Liver (tissue), 3 donors: ENCODE measurements at regions not wholly inside any gene's neighbourhood (a gene's known extent, or its start where the extent isn't known, plus 50 kb on each side); places are given as distances from the start of the nearest gene placed in this dataset.

Experiments
- ATF3 ChIP-seq: IDR thresholded peaks from 2 replicates; pipeline ENCODE4 v1.6.1; 2016; ENCODE audit warnings: antibody characterized with exemption
- CTCF ChIP-seq: fragments of 150-350 bp; IDR thresholded peaks from 2 replicates; pipeline ENCODE4 v1.5.1; 2017; ENCODE audit warnings: improper control_type of control experiment, low read depth, low read length; ENCODE audit not compliant: missing input control
- EGR1 ChIP-seq, 2 donors: IDR thresholded peaks; 2 replicates each; pipeline ENCODE4 v1.6.1; 2016 to 2018; ENCODE audit warnings: antibody characterized with exemption in 2 of 2, low read depth in 2 of 2
- MAX ChIP-seq: IDR thresholded peaks from 2 replicates; pipeline ENCODE4 v1.6.1; 2016; ENCODE audit warnings: antibody characterized with exemption
- RAD21 ChIP-seq, 2 donors: IDR thresholded peaks; 2 replicates each; pipeline ENCODE4 v1.6.1; 2016; ENCODE audit warnings: antibody characterized with exemption in 2 of 2, mild to moderate bottlenecking in 2 of 2
- SP1 ChIP-seq: IDR thresholded peaks from 2 replicates; pipeline ENCODE4 v1.6.1; 2018; ENCODE audit warnings: antibody characterized with exemption, mild to moderate bottlenecking
- TAF1 ChIP-seq: conservative IDR thresholded peaks from 2 replicates; pipeline ENCODE4 v1.6.1; 2016; ENCODE audit warnings: antibody characterized with exemption, mild to moderate bottlenecking
- ZBTB33 ChIP-seq: IDR thresholded peaks from 2 replicates; pipeline ENCODE4 v1.6.1; 2016; ENCODE audit warnings: antibody characterized with exemption
- donor health status: healthy.
- donor health status: healthy.

- TF ChIP-seq CTCF = no peak
- no peak for TF ChIP-seq ATF3
- TF ChIP-seq ZBTB33 = no peak
- TF ChIP-seq RAD21 (IDR thresholded peaks at IDR 0.05) = no peak
- no peak for TF ChIP-seq EGR1 (IDR thresholded peaks at IDR 0.05; ENCODE audit: low read depth in 2 of 2)
- no peak for TF ChIP-seq MAX
- TF ChIP-seq TAF1 = no peak
- TF ChIP-seq SP1 = no peak
Observed at GRCh38 chr5:4363045-4363444, 767.4 kb downstream of the IRX1 start.
